HEK293T (cell line): ENCODE measurements at regions not wholly inside any gene's neighbourhood (a gene's known extent, or its start where the extent isn't known, plus 50 kb on each side); places are given as distances from the start of the nearest gene placed in this dataset.
A peak's percentile ranks its signal among the peaks of the same experiment; 100 is the strongest.

Experiments
- CTCF ChIA-PET: fragments of 350-600 bp; formaldehyde crosslinking; extraction: SDS; loops from one replicate; lab custom pipeline; 2021; ENCODE audit warnings: antibody characterized with exemption, inconsistent platforms; lab: Yijun Ruan, JAX
- POLR2A ChIA-PET: fragments of 350-600 bp; formaldehyde crosslinking; extraction: SDS; loops from one replicate; lab custom pipeline; 2020; ENCODE audit warnings: antibody characterized with exemption, inconsistent platforms; lab: Yijun Ruan, JAX
- DNase-seq: peaks from one replicate; pipeline ENCODE4 v3.0.0; 2012; ENCODE audit warnings: mixed read lengths; ENCODE audit errors: extremely low spot score
- ARNT ChIP-seq: fragments of 450-650 bp; IDR thresholded peaks from 2 replicates; pipeline ENCODE4 v1.6.1; 2017; ENCODE audit warnings: mild to moderate bottlenecking
- BHLHE40 ChIP-seq: fragments of 450-650 bp; IDR thresholded peaks from 2 replicates; pipeline ENCODE4 v1.6.1; 2016; ENCODE audit warnings: mild to moderate bottlenecking, moderate library complexity, borderline replicate concordance
- CTBP1 ChIP-seq: fragments of 450-650 bp; IDR thresholded peaks from 2 replicates; pipeline ENCODE4 v1.6.1; 2016; ENCODE audit warnings: borderline replicate concordance
- ELF4 ChIP-seq: fragments of 450-650 bp; IDR thresholded peaks from 2 replicates; pipeline ENCODE4 v1.6.1; 2017; ENCODE audit warnings: antibody characterized with exemption
- FOXA1 ChIP-seq: fragments of 450-650 bp; IDR thresholded peaks from 2 replicates; pipeline ENCODE4 v1.6.1; 2016; ENCODE audit warnings: mild to moderate bottlenecking
- FOXK2 ChIP-seq: fragments of 450-650 bp; IDR thresholded peaks from 2 replicates; pipeline ENCODE4 v1.6.1; 2016; ENCODE audit warnings: mild to moderate bottlenecking
- FOXM1 ChIP-seq: fragments of 450-650 bp; IDR thresholded peaks from 2 replicates; pipeline ENCODE4 v1.6.1; 2017; ENCODE audit warnings: mild to moderate bottlenecking, borderline replicate concordance
- HDGF ChIP-seq: fragments of 450-650 bp; IDR thresholded peaks from 2 replicates; pipeline ENCODE4 v1.6.1; 2017; ENCODE audit warnings: antibody characterized with exemption, borderline replicate concordance
- L3MBTL2 ChIP-seq: fragments of 450-650 bp; conservative IDR thresholded peaks from 2 replicates; pipeline ENCODE4 v1.6.1; 2016; ENCODE audit warnings: mild to moderate bottlenecking
- LEF1 ChIP-seq: fragments of 450-650 bp; IDR thresholded peaks from 2 replicates; pipeline ENCODE4 v1.6.1; 2017; ENCODE audit warnings: mild to moderate bottlenecking, borderline replicate concordance
- NFRKB ChIP-seq: fragments of 450-650 bp; IDR thresholded peaks from 2 replicates; pipeline ENCODE4 v1.6.1; 2016; ENCODE audit warnings: mild to moderate bottlenecking, moderate library complexity
- PKNOX1 ChIP-seq: fragments of 450-650 bp; IDR thresholded peaks from 2 replicates; pipeline ENCODE4 v1.6.1; 2016
- SP1 ChIP-seq: fragments of 450-650 bp; IDR thresholded peaks from 2 replicates; pipeline ENCODE4 v1.6.1; 2017
- SUZ12 ChIP-seq: fragments of 450-650 bp; IDR thresholded peaks from 2 replicates; pipeline ENCODE4 v1.6.1; 2016; ENCODE audit warnings: mild to moderate bottlenecking
- TARDBP ChIP-seq: fragments of 450-650 bp; IDR thresholded peaks from 2 replicates; pipeline ENCODE4 v1.6.1; 2016
- ZNF384 ChIP-seq: fragments of 450-650 bp; IDR thresholded peaks from 2 replicates; pipeline ENCODE4 v1.6.1; 2016

- no peak for TF ChIP-seq SP1
- no peak for TF ChIP-seq FOXA1
- no peak for TF ChIP-seq CTBP1
- TF ChIP-seq FOXK2 = no peak
- TF ChIP-seq ZNF384 = no peak
- no peak for TF ChIP-seq LEF1
- TF ChIP-seq L3MBTL2 = no peak
- TF ChIP-seq PKNOX1 = no peak
- no peak for TF ChIP-seq ELF4
- TF ChIP-seq NFRKB = no peak
- TF ChIP-seq TARDBP = no peak
- no peak for TF ChIP-seq HDGF
- no peak for TF ChIP-seq ARNT
- TF ChIP-seq FOXM1 = no peak
- TF ChIP-seq BHLHE40 = no peak
- no peak for TF ChIP-seq SUZ12
- POLR2A ChIA-PET = no interaction called here
- CTCF ChIA-PET = interaction anchor here (1.0 to 1.7 kb wide), 4 partner anchors 20 to 539 kb away, joined by 3 to 24 read pairs (median 6); no protein-coding TSS in a partner anchor
- DNase-seq = no peak
Observed at GRCh38 chr18:47749600-47749973, 180.9 kb downstream of the SMAD2 start.

- POLR2A ChIA-PET = no interaction called here
- peak; percentile 77 for DNase-seq
- CTCF ChIA-PET = interaction anchor here (0.5 to 1.7 kb wide), 7 partner anchors 19 to 1304 kb away, joined by 3 to 24 read pairs (median 4); no protein-coding TSS in a partner anchor
- no peak for TF ChIP-seq LEF1
- no peak for TF ChIP-seq CTBP1
- no peak for TF ChIP-seq FOXA1
- TF ChIP-seq ZNF384 = no peak
- no peak for TF ChIP-seq PKNOX1
- no peak for TF ChIP-seq FOXM1
- no peak for TF ChIP-seq ARNT
- no peak for TF ChIP-seq L3MBTL2
- TF ChIP-seq TARDBP = no peak
- no peak for TF ChIP-seq SP1
- no peak for TF ChIP-seq HDGF
- no peak for TF ChIP-seq FOXK2
- no peak for TF ChIP-seq NFRKB
- TF ChIP-seq ELF4 = no peak
Observed at GRCh38 chr18:47748847-47749599, 181.4 kb downstream of the SMAD2 start.

GRCh38 chr18:47748093-47748796 is 182.2 kb downstream of the SMAD2 start:
- DNase-seq = no peak
- CTCF ChIA-PET = interaction anchor here (0.5 to 1.7 kb wide), 7 partner anchors 18 to 1303 kb away, joined by 3 to 24 read pairs (median 4); no protein-coding TSS in a partner anchor
- POLR2A ChIA-PET = no interaction called here
- TF ChIP-seq FOXA1 = no peak
- no peak for TF ChIP-seq CTBP1
- TF ChIP-seq L3MBTL2 = no peak
- no peak for TF ChIP-seq NFRKB
- no peak for TF ChIP-seq SP1
- no peak for TF ChIP-seq ELF4
- no peak for TF ChIP-seq PKNOX1
- TF ChIP-seq FOXM1 = no peak

GRCh38 chr18:47747260-47747795 is 183.1 kb downstream of the SMAD2 start:
- TF ChIP-seq ARNT (no peak), CTBP1 (no peak), NFRKB (no peak), PKNOX1 (no peak), SUZ12 (no peak), SP1 (no peak), ELF4 (no peak), ZNF384 (no peak), L3MBTL2 (no peak), FOXA1 (no peak), BHLHE40 (no peak), LEF1 (no peak), FOXK2 (no peak), TARDBP (no peak), FOXM1 (no peak), HDGF (no peak)
- POLR2A ChIA-PET = no interaction called here
- DNase-seq = no peak
- CTCF ChIA-PET = no interaction called here

DNA sequence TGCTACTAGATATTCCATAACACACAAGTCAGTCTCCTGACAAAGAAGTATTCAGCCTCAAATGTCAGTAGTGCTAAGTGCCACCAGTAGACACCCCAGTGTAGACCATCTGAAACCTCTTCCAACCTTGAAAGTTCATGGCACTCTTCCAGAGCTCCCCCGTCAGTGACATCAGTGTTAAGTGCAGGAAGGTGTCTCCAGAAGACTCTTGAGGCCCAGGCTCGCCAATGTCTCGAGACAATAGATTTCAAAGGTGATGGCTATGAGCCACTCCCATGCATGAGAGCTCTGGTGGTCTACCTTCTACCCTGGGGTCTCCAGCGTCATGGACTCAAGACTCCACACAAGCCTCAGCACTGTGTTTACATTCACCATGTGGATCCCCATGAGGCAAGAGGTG is 183.8 kb downstream of the SMAD2 start:
- TF ChIP-seq NFRKB = no peak
- no peak for TF ChIP-seq L3MBTL2
- TF ChIP-seq BHLHE40 = no peak
- no peak for TF ChIP-seq PKNOX1
- TF ChIP-seq CTBP1 = no peak
- no peak for TF ChIP-seq ELF4
- no peak for TF ChIP-seq ZNF384
- TF ChIP-seq SP1 = no peak
- no peak for TF ChIP-seq FOXK2
- no peak for TF ChIP-seq ARNT
- no peak for TF ChIP-seq FOXA1
- TF ChIP-seq SUZ12 = no peak
- TF ChIP-seq TARDBP = no peak
- TF ChIP-seq HDGF = no peak
- TF ChIP-seq FOXM1 = no peak
- no peak for TF ChIP-seq LEF1
- ChIA-PET POLR2A (no interaction called here), CTCF (interaction anchor here (0.6 kb wide), 1 partner anchor 696 kb away, joined by 7 read pairs; no protein-coding TSS in a partner anchor)
- DNase-seq = no peak
